ENCODE measurements at regions not wholly inside any gene's neighbourhood (a gene's known extent, or its start where the extent isn't known, plus 50 kb on each side); places are given as distances from the start of the nearest gene placed in this dataset.

DNA sequence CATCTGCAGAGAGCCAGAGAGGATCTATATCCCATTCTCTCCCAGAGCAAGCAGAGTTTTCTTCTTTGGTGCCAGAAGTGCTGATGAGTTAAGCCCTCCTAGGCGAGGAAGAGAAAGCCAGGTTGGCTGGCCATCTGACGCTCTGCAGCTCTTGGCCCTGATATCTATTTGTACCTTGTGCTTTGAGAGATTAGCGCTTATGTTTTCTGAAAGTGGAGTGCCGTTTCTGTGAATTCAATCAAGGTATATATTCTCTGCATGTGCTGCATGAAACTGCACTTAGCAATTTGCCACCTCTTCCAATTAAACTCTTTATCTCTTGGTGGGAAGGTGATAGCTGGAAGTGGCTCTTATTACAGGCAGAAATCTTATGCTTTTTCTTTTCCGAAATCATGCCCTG is 177.5 kb downstream of the LPIN1 start:
- TF ChIP-seq, protein P1, sequence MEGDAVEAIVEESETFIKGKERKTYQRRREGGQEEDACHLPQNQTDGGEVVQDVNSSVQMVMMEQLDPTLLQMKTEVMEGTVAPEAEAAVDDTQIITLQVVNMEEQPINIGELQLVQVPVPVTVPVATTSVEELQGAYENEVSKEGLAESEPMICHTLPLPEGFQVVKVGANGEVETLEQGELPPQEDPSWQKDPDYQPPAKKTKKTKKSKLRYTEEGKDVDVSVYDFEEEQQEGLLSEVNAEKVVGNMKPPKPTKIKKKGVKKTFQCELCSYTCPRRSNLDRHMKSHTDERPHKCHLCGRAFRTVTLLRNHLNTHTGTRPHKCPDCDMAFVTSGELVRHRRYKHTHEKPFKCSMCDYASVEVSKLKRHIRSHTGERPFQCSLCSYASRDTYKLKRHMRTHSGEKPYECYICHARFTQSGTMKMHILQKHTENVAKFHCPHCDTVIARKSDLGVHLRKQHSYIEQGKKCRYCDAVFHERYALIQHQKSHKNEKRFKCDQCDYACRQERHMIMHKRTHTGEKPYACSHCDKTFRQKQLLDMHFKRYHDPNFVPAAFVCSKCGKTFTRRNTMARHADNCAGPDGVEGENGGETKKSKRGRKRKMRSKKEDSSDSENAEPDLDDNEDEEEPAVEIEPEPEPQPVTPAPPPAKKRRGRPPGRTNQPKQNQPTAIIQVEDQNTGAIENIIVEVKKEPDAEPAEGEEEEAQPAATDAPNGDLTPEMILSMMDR (IDR thresholded peaks at IDR 0.05; ENCODE audit: low read depth, low read length) = no peak
- TF ChIP-seq POLR2A (IDR thresholded peaks at IDR 0.05; ENCODE audit: extremely low read depth, insufficient read length) = no peak
